ENCODE measurements at regions not wholly inside any gene's neighbourhood (a gene's known extent, or its start where the extent isn't known, plus 50 kb on each side); places are given as distances from the start of the nearest gene placed in this dataset.

DNA sequence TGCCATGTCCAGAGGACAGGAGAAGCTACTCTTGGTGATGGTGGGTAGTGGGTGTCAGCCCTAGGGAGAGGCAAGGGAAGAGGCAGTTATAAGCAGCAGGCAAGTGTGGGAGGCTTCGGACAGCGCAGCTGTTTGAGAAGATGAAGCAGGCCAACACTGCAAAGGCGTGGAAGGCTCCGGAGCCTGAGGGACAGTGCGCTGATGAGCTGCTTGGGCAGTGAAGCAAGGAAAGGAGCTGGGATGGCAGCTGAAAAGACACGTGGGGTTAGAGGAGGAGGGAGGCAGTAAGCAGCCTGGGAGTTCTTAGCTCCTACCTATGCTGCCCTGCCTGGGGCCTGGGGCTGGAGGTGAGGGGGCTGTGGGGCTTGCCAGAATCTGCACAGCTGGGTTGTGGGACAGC, 50.1 kb upstream of the CRTAC1 start:
- TF ChIP-seq CTCF (conservative IDR thresholded peaks at IDR 0.05): no peak
- Mint-ChIP-seq H3K27ac (ENCODE audit: unreplicated experiment) (no peak overlapping the region), H3K36me3 (ENCODE audit: low read depth) (no peaks in the 10 kb centered on the region), H3K4me3 (no peak overlapping the region), H3K27me3 (ENCODE audit: low read depth) (peaks cover 87% of the 10 kb centered on the region), H3K4me1 (no peaks in the 10 kb centered on the region), H3K9me3 (no peaks in the 10 kb centered on the region)
- DNase-seq (ENCODE audit: low read depth, low spot score): no peak

Data from neural crest cell (in vitro differentiated cells).